GM12875 (cell line): ENCODE measurements at regions not wholly inside any gene's neighbourhood (a gene's known extent, or its start where the extent isn't known, plus 50 kb on each side); places are given as distances from the start of the nearest gene placed in this dataset.
"Not testable (repeated sequence)": the region's sequence is repeated elsewhere in the genome, so short reads cannot be mapped to it uniquely, and the experiment has no call there.

Source experiments
- H3K4me3 ChIP-seq: one replicate; pipeline ENCODE4 v1.5.1; 2011; ENCODE audit warnings: low read depth, low read length, control low read depth
- TF ChIP-seq, protein P1 (sequence below): IDR thresholded peaks from 2 replicates; pipeline ENCODE4 v1.5.1; 2011; ENCODE audit warnings: low read depth, mild to moderate bottlenecking, control low read depth, inconsistent platforms, low read length, moderate library complexity, borderline replicate concordance; ENCODE audit not compliant: insufficient read depth

DNA sequence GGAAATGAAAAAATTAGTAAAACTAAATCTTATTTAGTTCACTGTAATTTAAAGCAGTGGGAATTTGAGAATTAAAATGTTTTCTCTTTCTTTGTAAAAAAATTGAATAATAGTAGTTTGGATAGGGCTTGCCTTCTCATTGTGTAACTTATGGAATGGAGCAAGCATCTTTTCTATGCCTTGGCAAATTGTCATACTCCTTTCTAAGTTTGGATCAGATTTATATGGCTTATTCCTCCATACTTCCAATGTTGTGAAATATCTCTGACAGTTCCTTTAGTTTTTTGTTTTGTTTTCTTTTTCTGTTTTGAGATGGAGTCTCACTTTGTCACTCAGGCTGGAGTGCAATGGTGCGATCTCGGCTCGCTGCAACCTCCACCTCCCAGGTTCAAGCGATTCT is 176.4 kb downstream of the SAMD5 start:
- TF ChIP-seq, protein P1, sequence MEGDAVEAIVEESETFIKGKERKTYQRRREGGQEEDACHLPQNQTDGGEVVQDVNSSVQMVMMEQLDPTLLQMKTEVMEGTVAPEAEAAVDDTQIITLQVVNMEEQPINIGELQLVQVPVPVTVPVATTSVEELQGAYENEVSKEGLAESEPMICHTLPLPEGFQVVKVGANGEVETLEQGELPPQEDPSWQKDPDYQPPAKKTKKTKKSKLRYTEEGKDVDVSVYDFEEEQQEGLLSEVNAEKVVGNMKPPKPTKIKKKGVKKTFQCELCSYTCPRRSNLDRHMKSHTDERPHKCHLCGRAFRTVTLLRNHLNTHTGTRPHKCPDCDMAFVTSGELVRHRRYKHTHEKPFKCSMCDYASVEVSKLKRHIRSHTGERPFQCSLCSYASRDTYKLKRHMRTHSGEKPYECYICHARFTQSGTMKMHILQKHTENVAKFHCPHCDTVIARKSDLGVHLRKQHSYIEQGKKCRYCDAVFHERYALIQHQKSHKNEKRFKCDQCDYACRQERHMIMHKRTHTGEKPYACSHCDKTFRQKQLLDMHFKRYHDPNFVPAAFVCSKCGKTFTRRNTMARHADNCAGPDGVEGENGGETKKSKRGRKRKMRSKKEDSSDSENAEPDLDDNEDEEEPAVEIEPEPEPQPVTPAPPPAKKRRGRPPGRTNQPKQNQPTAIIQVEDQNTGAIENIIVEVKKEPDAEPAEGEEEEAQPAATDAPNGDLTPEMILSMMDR: no peak
- H3K4me3 ChIP-seq: no peak overlapping the region

DNA sequence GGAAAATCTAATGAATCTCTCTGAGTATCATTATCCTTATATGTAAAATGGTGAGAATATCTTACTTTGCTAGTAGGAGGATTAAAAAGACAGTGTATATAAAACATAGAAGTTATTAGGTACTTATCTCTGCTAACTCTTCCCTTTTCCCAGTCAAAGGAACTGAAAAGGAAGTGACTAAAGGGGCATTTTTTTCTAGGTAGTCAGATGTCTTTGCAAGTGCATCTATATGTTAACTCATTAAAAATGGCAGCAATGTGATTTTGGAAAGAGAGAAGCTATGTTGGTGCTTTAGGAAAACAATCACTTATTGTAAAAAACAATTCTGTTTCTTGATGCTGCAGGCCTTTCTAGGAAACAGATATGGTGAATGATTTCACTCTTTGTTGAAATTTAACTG is 180.9 kb downstream of the SAMD5 start:
- no peak overlapping the region for H3K4me3 ChIP-seq
- TF ChIP-seq, protein P1: no peak

- no peak overlapping the region for H3K4me3 ChIP-seq
- TF ChIP-seq, protein P1: no peak
Measured at GRCh38 chr6:147691446-147691845, 183.0 kb downstream of the SAMD5 start.

- TF ChIP-seq, protein P1: no peak
- no peak overlapping the region for H3K4me3 ChIP-seq
Measured at GRCh38 chr6:147693181-147693580, 184.7 kb downstream of the SAMD5 start.

DNA sequence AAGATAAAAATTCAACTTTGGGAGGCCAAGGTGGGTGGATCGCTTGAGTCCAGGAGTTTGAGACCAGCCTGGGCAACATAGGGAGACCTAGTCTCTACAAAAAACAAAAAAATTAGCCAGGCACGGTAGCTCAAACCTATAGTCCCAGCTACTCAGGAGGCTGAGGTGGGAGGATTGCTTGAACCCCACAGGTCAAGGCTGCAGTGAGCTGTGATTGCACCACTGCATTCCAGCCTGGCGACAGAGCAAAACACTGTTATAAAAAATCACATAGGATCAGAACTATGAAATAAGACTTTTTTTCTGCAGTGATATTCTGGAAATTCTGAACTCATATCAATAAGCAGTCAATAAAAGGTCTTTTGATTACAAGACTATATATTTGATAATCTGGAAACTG is 186.1 kb downstream of the SAMD5 start:
- H3K4me3 ChIP-seq: not testable (repeated sequence)

DNA sequence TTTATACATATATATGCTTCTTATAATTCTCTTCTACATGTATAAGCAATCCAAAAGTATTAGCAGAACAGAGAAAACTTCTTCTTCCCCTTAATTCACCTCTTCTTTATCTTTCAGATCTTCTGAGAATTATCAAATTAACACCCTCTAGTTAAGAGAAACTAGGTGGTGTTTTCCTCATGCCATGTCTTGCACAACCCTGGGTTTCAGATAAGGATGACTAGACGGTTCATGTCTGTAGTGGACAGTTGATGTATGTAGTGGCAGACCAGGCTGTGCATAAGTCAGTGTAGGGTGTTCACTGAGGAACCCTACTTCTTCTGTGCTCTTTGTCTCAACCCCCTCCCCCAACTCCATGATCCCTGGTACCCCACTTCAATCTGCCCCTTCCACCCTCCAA is 187.3 kb downstream of the SAMD5 start:
- TF ChIP-seq, protein P1: no peak
- H3K4me3 ChIP-seq: no peak overlapping the region

DNA sequence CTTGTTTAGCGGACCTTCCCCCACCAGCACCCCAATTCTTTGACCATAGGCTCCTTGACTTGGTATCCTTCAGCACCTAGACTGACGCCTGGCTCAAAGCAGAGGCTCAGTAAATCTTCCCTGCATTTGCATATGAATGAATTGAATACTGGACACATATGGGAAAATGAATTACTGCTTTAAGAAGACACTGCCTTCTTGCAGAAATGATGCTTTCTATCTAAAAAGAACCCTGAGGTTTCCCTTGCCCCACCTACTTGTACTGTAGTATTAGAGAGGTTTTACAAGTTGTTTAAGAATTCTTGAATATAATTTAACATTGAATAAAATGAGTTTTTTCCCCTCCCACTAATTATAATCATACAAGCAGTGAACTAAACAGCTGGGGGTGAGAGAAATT is 190.7 kb downstream of the SAMD5 start:
- no peak overlapping the region for H3K4me3 ChIP-seq
- TF ChIP-seq, protein P1: no peak

GRCh38 chr6:147699637-147700036 is 191.1 kb downstream of the SAMD5 start:
- TF ChIP-seq, protein P1: no peak
- H3K4me3 ChIP-seq: no peak overlapping the region
